Upper lobe of right lung (tissue), 1 donor: ENCODE measurements at regions not wholly inside any gene's neighbourhood (a gene's known extent, or its start where the extent isn't known, plus 50 kb on each side); places are given as distances from the start of the nearest gene placed in this dataset.

ENCODE experiments used
- ATAC-seq: fragments of 200-7000 bp; cut with Tn5 transposase; one replicate; pipeline ENCODE4 v1.9.1; 2020; ENCODE audit warnings: mild to moderate bottlenecking, moderate library complexity
- DNase-seq: peaks from one replicate; pipeline ENCODE4 v3.0.0-alpha.2; 2020
- H3K27ac ChIP-seq: fragments of 200-600 bp; one replicate; pipeline ENCODE4 v1.8.0; 2022
- H3K27me3 ChIP-seq: fragments of 200-600 bp; one replicate; pipeline ENCODE4 v1.8.0; 2022; ENCODE audit warnings: mild to moderate bottlenecking
- H3K36me3 ChIP-seq: fragments of 200-600 bp; one replicate; pipeline ENCODE4 v1.8.0; 2022
- H3K4me1 ChIP-seq: fragments of 200-600 bp; one replicate; pipeline ENCODE4 v1.8.0; 2022
- H3K4me3 ChIP-seq: fragments of 200-600 bp; one replicate; pipeline ENCODE4 v1.8.0; 2022; ENCODE audit warnings: mild to moderate bottlenecking
- H3K9me3 ChIP-seq: fragments of 200-600 bp; one replicate; pipeline ENCODE4 v1.8.0; 2022
- intact Hi-C: fragments of 100-400 bp; cut with DNase I; formaldehyde crosslinking; loops from one replicate; pipeline ENCODE4 v1.11.0; 2022
- TF ChIP-seq, protein P1 (sequence below): fragments of 200-600 bp; IDR thresholded peaks from one replicate; pipeline ENCODE4 v1.8.0; 2022; ENCODE audit warnings: antibody characterized with exemption
- donor health status: DM: no; HTN: yes; CAD: no; lungs with severe emphysema.

DNA sequence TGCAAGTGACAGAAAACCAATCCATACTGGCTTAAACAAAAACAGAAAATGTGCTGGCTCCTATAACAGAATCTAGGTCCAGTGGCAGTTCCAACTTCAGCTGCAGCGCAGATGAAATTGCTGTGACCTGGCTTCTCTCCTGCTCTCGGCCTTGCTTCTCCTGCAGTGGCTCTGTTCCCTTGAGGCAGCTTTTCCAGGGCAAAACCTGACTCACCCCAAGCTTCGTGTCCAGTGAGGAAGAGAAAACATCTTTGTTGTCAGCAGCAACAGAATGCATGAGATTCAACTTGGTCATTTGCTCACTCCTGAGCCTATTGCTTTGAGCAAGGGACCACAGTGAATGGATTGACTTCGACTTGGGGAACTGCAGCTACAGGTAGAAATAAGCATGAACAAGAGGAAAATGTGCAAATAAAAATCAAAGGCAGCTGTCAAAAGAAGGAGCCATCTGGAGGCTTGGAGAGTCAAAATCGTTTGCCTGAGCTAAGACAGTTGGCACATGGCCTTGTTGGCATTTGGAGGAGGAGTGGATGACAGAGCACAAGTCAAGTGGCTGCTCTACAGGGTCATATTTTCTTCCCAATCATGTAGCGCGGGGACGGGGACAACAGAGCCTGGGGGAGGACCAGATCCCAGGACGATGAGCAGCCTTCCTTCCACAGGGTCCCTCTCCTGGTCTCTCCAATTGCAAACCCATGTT, 523.4 kb downstream of the FGF9 start:
- Histone ChIP-seq H3K36me3 (no peaks in the 10 kb centered on the region), H3K9me3 (no peaks in the 10 kb centered on the region), H3K4me1 (no peaks in the 10 kb centered on the region), H3K4me3 (no peak overlapping the region), H3K27ac (no peak overlapping the region), H3K27me3 (no peaks in the 10 kb centered on the region)
- TF ChIP-seq, protein P1, sequence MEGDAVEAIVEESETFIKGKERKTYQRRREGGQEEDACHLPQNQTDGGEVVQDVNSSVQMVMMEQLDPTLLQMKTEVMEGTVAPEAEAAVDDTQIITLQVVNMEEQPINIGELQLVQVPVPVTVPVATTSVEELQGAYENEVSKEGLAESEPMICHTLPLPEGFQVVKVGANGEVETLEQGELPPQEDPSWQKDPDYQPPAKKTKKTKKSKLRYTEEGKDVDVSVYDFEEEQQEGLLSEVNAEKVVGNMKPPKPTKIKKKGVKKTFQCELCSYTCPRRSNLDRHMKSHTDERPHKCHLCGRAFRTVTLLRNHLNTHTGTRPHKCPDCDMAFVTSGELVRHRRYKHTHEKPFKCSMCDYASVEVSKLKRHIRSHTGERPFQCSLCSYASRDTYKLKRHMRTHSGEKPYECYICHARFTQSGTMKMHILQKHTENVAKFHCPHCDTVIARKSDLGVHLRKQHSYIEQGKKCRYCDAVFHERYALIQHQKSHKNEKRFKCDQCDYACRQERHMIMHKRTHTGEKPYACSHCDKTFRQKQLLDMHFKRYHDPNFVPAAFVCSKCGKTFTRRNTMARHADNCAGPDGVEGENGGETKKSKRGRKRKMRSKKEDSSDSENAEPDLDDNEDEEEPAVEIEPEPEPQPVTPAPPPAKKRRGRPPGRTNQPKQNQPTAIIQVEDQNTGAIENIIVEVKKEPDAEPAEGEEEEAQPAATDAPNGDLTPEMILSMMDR, result no peak
- ATAC-seq (no peak), DNase-seq (no peak)
- intact Hi-C loops, result no loop called here

DNA sequence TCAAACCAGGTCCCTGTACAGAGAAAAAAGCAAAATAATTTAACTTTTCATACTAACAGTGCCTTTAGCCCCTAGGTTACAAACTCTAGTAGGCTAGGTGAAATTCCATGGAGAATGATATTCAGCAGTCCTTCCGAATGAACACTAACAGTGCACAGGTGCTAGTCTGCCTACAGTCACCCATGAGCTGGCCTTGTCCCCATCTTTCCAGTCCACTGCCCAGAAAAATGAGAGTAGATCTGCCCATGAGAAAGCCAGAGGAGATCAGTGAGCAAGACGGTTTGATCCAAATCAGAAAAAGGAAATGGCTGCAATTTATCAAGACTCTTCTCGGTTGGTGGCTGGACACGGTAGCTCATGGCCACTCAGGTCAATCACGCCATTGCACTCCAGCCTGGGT, 524.9 kb downstream of the FGF9 start:
- no peak for DNase-seq
- Histone ChIP-seq H3K4me1 (no peaks in the 10 kb centered on the region), H3K27ac (no peak overlapping the region), H3K27me3 (no peaks in the 10 kb centered on the region), H3K9me3 (no peaks in the 10 kb centered on the region), H3K36me3 (no peaks in the 10 kb centered on the region), H3K4me3 (no peak overlapping the region)
- TF ChIP-seq, protein P1, result no peak
- intact Hi-C loops, result no loop called here
- ATAC-seq, result no peak

DNA sequence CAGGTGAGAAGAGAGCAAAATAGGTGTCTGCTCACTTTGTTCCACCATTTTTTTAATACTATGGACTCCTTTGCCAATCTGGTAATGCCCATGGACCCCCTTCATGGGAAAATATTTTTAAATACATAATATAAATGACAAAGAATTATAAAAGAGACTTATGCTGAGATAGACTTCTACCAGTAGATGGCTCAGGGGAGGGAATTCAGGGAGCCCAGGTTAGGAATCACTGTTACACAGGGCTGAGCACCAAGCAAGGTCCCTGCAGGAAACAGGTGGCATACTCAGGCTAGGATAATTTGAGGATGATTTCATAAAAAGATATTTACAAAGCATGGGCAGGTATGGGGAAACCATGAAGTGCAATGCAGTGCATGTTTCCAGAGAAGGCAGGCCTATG, 525.9 kb downstream of the FGF9 start:
- no peaks in the 10 kb centered on the region for H3K4me1 ChIP-seq
- no peak for ATAC-seq
- no peak overlapping the region for H3K4me3 ChIP-seq
- no peaks in the 10 kb centered on the region for H3K36me3 ChIP-seq
- intact Hi-C loops, result no loop called here
- no peaks in the 10 kb centered on the region for H3K9me3 ChIP-seq
- TF ChIP-seq, protein P1, result no peak
- no peaks in the 10 kb centered on the region for H3K27me3 ChIP-seq
- H3K27ac ChIP-seq, result no peak overlapping the region
- DNase-seq, result no peak

DNA sequence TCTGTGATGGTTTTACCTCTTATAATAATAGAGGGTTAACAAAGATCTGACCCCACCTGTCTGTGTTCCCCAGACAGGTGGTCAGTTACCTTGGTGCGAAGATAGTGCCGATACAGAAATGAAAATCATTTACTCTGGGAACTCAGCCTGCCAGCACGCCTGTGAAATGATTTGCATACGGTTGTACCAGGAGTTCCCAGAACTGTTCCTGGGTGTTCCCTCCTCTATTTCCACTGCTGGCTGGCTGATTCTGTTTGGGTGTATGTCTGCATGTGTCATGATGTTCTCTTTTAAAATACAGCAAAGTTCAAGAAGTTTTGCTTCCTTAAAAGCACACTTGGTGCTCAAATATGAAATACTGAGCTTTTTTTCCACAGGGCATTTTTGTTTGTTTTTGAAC, 527.1 kb downstream of the FGF9 start:
- H3K27ac ChIP-seq, result no peak overlapping the region
- H3K36me3 ChIP-seq, result no peaks in the 10 kb centered on the region
- TF ChIP-seq, protein P1, result no peak
- ATAC-seq (no peak), DNase-seq (no peak)
- no peak overlapping the region for H3K4me3 ChIP-seq
- H3K4me1 ChIP-seq, result no peaks in the 10 kb centered on the region
- H3K27me3 ChIP-seq, result no peaks in the 10 kb centered on the region
- intact Hi-C loops, result no loop called here
- no peaks in the 10 kb centered on the region for H3K9me3 ChIP-seq

DNA sequence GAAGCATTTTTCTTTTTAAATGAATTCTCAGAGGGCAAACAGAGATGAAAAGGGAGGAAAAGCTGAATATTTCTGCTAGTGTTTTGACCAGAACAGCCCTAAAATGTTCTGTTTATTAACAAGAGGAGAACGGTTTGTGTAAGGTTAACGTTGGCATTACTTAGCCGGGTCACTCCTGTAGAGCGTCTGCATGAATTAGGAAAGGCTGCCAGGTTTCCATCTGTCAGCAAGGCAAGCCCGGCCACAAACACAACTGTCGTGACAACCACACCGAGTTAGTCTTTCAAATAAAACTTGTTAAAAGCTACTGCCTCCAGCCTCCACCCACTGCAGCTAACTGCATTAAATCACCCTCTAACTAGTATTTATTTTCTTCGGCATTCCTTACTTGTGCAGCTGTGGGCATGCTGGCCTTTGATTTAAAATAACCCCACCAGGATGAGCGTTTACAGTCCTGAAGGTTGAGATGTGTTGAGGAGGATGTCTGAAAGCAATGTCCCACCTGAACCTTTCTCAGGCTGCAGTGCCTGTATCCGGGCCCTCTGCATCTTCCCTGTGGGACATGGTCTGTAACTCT, 527.9 kb downstream of the FGF9 start:
- Histone ChIP-seq H3K4me1 (no peaks in the 10 kb centered on the region), H3K27ac (no peak overlapping the region), H3K36me3 (no peaks in the 10 kb centered on the region), H3K27me3 (no peaks in the 10 kb centered on the region), H3K9me3 (no peaks in the 10 kb centered on the region), H3K4me3 (no peak overlapping the region)
- DNase-seq (no peak), ATAC-seq (no peak)
- intact Hi-C loops, result no loop called here
- TF ChIP-seq, protein P1, result no peak
